NCI-H1694 (cell line): ENCODE measurements at regions not wholly inside any gene's neighbourhood (a gene's known extent, or its start where the extent isn't known, plus 50 kb on each side); places are given as distances from the start of the nearest gene placed in this dataset.

Experiments used
- DNase-seq: peaks from one replicate; lab custom pipeline; 2025; lab: John Stamatoyannopoulos, UW

DNA sequence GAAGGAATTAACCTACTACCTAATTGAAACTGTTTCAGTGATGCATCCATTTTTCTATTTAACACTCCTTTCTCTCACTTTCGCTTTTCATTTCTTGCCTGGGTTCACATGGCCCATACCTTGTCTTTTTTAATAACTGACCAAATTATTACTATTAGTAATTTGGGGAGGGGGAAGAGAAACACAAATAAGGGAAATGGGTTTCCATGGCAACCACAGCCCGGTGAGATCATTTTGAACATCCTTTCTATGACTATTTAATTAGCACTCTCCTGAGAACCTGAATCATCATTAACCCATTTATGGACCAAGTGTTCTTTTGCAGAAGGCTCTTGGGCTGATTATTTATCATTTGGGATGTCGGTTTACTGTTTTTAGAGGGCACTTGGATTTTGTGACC is 628.2 kb upstream of the SALL1 start:
- DNase-seq, result no peak

- DNase-seq, result no peak
These were observed 622.2 kb upstream of the SALL1 start for GRCh38 chr16:51773071-51773890.

DNA sequence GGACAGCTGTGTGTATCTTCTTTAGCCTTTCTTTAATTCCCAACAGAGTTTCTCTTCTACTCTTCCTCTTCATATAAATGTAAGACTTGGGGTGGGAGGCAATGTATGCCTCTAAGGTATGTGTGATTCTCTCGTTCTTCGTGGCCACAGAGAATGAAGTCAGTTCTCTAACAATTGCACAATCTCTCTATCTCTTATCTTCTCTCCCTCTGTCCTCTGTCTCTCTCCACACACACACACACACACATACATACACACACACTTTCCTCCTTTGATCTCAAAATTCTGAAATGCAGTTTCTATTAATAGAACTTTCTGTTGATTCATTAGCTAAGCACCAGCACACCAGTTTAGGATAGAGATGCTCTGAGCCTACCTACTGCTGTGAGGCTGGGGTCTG is 615.7 kb upstream of the SALL1 start:
- no peak for DNase-seq

DNA sequence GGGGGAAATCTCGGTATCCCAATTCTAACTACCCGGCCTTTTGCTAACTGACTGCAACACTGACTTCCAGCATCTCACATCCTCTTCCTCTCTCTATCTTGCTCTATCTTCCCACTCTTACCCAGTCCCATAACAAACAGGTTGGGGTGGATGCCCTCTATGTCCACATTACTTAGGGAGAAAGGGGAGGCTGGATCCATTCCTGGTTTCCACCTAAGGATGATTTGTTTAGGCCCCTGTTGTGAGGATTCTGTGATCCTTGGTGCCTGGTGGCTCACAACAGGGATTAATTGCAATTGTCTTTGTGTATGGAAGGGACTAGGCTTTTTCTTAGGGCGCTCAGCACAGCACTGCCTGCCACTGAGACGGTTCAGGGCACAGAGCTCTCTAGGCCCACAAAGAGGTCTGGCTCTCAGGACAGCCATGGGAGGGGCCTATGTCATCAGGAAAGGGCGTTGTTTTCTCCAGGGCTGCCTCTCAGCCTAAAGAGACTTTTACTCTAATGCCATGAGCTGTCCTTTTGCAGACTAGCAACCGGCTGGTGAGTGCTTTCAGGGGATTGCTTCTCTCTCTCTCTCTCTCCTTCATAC is 612.1 kb upstream of the SALL1 start:
- no peak for DNase-seq

DNA sequence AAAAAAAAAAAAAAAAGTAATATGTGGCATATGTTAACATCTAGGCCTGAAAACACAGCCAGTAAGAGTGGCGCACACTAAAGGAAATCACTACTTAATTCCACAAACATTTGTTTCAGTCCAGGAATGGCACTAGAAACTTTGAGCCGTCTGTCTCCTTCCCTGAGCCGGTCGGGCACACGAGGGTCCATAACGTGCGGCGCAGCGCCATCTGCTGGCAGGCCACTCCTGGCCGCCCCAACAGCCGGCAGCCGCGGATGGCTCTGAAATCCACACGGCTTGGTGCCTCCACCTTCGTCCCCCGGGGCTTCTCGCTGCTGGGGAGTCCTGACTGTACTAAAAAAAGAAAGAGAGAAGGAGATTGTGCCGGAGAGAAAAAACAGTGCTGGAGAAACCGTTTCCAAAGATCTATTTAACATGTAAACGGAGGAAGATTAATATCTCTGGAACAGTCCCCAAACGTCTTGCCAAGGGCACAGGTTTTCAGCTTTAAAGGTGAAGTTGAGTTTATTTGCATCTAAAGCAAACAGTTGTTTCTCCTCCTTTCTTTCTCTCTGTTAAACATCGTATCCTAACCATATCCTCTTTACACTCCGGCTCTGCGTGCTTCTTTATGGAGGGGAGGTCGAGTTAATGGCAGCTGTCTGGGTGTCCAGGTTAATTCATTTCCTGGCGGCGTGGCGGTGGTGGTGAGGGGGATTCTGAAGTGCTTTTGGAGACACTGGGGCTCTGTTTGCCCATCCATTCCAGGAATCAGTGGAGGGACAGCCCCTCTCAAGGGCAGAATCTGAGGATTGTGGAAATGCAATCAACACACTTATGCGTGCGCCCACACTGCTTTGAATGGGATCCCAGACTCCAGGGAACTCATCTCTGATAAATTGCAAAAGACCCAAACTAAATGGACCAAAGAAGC is 611.3 kb upstream of the SALL1 start:
- DNase-seq, result peak; percentile 41

DNA sequence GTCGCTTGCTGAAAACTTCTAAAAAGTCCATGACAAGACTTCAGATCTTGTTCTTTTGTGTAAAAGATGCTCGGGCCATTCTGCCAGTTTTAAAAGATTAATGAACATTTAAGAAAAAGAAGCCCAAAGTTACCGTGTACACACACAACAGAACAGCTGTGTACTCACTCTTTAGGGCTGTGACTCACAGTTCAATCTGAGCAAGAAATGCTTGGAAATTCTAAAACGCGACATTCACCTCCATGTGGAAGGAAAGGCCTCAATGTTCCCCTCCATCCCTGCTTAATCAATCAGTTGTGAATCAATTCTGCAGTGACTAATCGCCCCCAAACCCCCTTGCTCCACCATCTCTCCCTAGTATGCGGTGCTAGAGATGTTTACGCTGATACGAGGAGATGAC is 609.9 kb upstream of the SALL1 start:
- DNase-seq, result no peak

- no peak for DNase-seq
These were observed 608.9 kb upstream of the SALL1 start for GRCh38 chr16:51759999-51760398.

DNA sequence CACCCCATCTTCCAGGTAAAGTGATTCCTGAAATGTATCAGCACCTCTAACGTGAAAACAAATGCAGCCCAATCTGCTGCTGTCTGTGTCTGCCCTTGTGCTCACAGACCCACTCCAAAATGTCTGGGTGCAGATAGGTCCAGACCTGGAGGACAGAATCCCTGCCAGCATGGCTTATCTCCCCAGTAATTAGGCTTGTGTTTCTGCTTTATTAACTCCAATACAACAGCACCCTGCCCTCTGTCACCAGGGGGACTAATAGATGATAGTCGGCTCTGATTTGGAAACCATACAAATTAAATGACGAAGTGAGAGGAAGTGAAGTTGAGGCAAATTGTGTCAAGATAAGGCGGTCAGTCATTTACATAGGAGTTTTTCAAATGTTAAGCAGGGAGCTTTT is 608.3 kb upstream of the SALL1 start:
- no peak for DNase-seq

- no peak for DNase-seq
These were observed 606.9 kb upstream of the SALL1 start for GRCh38 chr16:51757921-51758479.

GRCh38 chr16:51757505-51757904 is 606.4 kb upstream of the SALL1 start:
- DNase-seq, result no peak

- DNase-seq, result no peak
These were observed 606.0 kb upstream of the SALL1 start for GRCh38 chr16:51757124-51757470.

DNA sequence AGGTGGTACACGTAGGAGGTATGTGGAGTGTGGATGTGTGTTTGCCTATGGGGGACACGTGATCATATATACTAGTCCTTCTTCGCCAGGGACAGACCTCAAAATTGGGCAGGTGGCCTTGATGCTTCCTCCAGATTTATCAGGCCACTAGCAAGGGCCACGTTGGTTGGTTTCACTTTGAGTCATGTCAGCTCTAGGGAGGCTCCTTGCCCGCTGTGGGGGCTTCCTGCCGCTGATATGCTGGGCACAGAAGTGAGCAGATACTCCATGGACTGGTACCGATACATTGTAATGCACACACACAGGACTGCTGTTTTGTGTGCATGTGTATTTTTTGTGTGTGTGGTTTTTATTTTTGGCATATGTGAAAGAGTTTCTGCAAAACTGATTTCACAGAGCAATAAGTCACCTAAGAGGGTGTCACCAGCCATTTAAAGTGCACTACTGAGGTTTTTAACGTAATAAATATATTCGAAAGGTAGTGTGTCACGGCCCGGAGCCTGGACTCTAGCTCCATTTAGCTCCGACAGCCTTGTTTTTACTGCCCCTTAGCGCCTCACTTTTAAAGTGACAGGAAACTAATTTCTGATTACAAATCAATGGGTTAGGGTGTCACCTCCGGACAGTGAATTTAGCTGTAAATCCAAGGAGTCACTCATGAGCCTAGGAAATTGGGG is 605.5 kb upstream of the SALL1 start:
- no peak for DNase-seq

DNA sequence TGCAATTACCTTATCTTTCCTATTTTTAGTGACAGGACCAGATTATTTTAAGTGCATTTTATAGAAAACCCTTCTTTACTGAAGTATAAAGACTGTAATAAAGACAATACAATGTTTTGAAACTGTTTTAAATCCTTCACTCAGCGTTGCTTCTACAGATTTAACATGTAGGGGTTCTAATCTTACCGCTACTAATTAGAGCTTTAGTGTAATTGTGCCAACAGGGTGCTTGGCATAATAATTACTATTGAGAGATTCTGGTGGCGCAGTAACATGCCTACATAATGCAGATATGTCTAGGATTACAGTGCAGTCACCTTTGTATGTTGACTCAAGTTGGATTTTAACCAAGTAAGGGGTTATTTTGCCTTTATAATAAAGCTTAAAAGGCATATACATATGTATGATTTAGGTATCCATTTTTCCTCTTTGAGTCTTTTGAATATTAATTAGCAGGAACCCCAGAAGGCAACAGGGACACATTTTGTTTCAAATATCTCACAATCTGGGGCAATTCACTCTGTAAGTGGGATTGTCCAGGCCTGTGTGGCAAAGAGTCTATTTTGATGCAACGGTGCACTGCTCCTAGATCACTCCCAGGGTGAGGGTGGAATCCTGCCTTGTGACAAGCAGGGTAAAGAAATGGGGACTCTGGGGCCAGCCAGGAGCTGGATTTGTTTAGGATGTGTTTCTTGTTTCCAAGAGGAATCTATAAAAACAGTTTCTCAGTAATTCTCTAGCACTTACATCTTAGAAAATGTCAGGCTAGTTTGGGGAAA is 604.7 kb upstream of the SALL1 start:
- DNase-seq, result no peak

DNA sequence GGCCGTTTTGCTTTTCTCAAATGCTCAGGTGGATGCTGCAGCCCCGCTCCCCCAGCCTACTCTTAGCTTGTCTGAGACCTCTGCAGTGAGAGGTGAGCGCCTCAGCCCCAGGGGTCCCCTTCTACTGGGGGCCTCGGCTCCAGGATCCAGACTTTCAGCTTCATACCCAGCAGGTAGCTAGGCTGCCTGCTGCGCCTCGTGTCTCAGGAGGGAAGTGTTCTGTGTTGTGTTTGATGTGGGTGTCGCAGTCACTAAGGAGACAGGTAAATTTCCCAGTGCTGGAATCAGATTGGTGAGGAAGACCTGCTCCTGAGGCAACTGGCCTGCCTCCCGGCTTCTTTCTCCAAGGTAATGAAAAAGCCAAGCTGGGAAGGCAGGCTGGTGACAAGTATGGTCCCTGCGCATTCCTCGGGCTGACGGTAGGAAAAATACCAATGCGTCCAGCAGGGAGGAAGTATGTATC is 604.0 kb upstream of the SALL1 start:
- no peak for DNase-seq

DNA sequence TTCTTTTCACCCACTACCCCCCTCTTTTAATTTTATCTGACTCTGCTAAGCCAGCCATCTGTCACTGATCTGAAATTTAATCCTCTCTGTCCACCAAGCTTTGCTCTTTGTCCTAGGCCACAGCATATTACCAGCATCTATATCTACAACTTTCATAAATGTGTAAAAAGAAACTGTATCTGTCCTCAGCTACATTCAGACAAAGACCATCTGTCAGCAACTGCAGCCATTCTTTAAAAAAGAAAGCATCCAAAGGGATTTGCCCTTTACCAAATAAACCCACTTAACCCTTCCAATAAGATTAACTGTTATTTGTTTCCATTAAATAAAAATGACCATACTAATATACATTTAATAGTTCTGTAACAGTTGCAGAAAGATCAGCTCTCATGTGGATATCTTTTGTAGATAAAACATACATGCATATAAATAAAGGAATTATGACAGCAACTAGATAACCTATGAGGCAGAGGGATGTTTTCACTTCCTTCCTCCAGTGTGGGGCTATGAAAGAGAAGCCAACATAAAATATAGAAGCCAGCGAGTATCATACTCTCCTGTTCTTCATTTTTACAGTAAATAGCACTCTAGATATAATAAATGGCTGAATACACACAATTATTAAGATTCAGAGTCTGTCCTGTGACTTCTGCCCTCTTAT is 602.5 kb upstream of the SALL1 start:
- DNase-seq, result no peak

GRCh38 chr16:51752438-51752995 is 601.4 kb upstream of the SALL1 start:
- no peak for DNase-seq

- DNase-seq, result no peak
These were observed 596.3 kb upstream of the SALL1 start for GRCh38 chr16:51747329-51747728.

DNA sequence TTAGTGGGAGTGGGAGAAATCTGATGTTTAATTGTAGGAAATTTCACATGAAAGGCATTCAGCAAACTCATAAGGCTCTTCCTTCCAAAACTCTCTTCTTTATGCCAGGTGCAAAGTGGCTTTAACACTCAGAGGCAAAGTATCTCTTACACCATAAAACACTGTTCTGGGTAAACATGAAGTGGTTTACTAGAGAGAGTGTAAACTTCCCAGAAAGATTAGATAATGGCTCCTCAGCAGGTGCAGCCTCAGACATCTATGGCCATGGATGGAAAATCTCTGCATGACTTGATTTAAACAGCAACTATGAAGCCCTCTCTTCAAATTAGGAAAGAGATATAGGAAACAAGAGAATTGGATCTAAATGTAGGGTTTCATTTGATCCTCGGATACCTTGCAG is 583.1 kb upstream of the SALL1 start:
- DNase-seq, result no peak

- no peak for DNase-seq
These were observed 582.1 kb upstream of the SALL1 start for GRCh38 chr16:51733181-51733580.

- DNase-seq, result no peak
These were observed 580.1 kb upstream of the SALL1 start for GRCh38 chr16:51731160-51731559.
